ENCODE measurements at regions not wholly inside any gene's neighbourhood (a gene's known extent, or its start where the extent isn't known, plus 50 kb on each side); places are given as distances from the start of the nearest gene placed in this dataset.

DNA sequence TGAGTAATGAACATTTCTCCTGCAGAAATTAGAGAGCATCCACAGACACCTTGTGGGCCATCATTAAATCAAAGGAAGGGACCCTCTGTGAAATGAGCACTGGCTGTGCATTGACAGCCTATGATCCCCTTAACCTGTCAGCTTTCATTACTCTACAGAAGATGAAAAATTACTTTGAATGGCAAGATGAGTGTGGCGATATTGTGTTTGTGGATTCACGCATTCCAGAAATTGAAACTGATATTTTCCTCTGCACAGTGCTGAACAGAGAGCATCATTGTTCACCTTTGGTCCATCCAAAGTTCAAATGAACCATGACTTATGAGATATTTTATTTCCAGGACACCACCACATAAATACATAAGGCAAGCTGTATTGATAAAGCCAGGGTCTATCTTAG is 374.8 kb upstream of the ANXA10 start:
- H3K36me3 ChIP-seq (ENCODE audit: control insufficient read depth in 2 of 2, insufficient read depth in 2 of 2, low read length in 1 of 2), result no peaks in the 10 kb centered on the region
- H3K9ac ChIP-seq (ENCODE audit: control insufficient read depth, insufficient read depth, low read length), result no peak overlapping the region
- FAIRE-seq (no peak), DNase-seq (ENCODE audit: low read depth, low spot score) (no peak), ATAC-seq (no peak)
- H3K27ac ChIP-seq (ENCODE audit: control insufficient read depth, insufficient read depth), result no peak overlapping the region
- WGBS (ENCODE audit: insufficient coverage, insufficient replicate concordance, low lambda C conversion rate, missing lambda C conversion rate), result 67% methylated on average over 2 of the region's 2 CpGs
- intact Hi-C loops (cut with micrococcal nuclease; ENCODE audit: unreplicated experiment) (no loop called here), in situ Hi-C loops (cut with MboI) (no loop called here)
- H3K4me3 ChIP-seq, result no peak overlapping the region
- SMC1A ChIA-PET (ENCODE audit: uncharacterized antibody, unreplicated experiment), result interaction anchor here (1.0 kb wide), 1 partner anchor 29 kb away, joined by 3 read pairs; no protein-coding TSS in a partner anchor
- no peaks in the 10 kb centered on the region for H3K4me1 ChIP-seq (ENCODE audit: control insufficient read depth, insufficient read depth, low read length)
- CTCF ChIA-PET, result no interaction called here
- RAD21 ChIA-PET (ENCODE audit: unreplicated experiment), result no interaction called here
- BruUV-seq (replicated peaks), result no TSS peak
- no peak overlapping the region for H3K4me2 ChIP-seq (ENCODE audit: control insufficient read depth, insufficient read depth)
- H3K79me2 ChIP-seq (ENCODE audit: control insufficient read depth, insufficient read depth, low read length), result no peaks in the 10 kb centered on the region
- H3K27me3 ChIP-seq (replicated peaks in 1 of 2; ENCODE audit: control insufficient read depth in 2 of 2, insufficient read depth in 2 of 2, low read length in 1 of 2), result no peaks in the 10 kb centered on the region
- POLR2A ChIA-PET, result no interaction called here
- no peak for TF ChIP-seq EED (IDR thresholded peaks at IDR 0.05; ENCODE audit: low read depth)
- TF ChIP-seq EZH2 (IDR thresholded peaks at IDR 0.05; ENCODE audit: borderline replicate concordance, control insufficient read depth, low read depth, low read length), result no peak
- no peak for TF ChIP-seq CBX3 (IDR thresholded peaks at IDR 0.05; ENCODE audit: borderline replicate concordance, low read depth)
- no peak for TF ChIP-seq ZZZ3 (IDR thresholded peaks at IDR 0.05; ENCODE audit: control insufficient read depth, insufficient read length, low read depth)
- TF ChIP-seq, protein P1, sequence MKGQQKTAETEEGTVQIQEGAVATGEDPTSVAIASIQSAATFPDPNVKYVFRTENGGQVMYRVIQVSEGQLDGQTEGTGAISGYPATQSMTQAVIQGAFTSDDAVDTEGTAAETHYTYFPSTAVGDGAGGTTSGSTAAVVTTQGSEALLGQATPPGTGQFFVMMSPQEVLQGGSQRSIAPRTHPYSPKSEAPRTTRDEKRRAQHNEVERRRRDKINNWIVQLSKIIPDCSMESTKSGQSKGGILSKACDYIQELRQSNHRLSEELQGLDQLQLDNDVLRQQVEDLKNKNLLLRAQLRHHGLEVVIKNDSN (IDR thresholded peaks at IDR 0.05; ENCODE audit: borderline replicate concordance, extremely low read length, insufficient read depth, low read depth, low read length), result no peak
- TF ChIP-seq, protein P2, sequence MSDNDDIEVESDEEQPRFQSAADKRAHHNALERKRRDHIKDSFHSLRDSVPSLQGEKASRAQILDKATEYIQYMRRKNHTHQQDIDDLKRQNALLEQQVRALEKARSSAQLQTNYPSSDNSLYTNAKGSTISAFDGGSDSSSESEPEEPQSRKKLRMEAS (IDR thresholded peaks at IDR 0.05; ENCODE audit: low read depth, low read length), result no peak
- TF ChIP-seq BRCA1 (IDR thresholded peaks at IDR 0.05; ENCODE audit: low read depth, low read length), result no peak
- no peak for TF ChIP-seq ZNF24 (IDR thresholded peaks at IDR 0.05)
- no peak for TF ChIP-seq RELA (IDR thresholded peaks at IDR 0.05; ENCODE audit: borderline replicate concordance, partially characterized antibody)
- TF ChIP-seq ZSCAN29 (IDR thresholded peaks at IDR 0.05), result no peak
- TF ChIP-seq, protein P3, sequence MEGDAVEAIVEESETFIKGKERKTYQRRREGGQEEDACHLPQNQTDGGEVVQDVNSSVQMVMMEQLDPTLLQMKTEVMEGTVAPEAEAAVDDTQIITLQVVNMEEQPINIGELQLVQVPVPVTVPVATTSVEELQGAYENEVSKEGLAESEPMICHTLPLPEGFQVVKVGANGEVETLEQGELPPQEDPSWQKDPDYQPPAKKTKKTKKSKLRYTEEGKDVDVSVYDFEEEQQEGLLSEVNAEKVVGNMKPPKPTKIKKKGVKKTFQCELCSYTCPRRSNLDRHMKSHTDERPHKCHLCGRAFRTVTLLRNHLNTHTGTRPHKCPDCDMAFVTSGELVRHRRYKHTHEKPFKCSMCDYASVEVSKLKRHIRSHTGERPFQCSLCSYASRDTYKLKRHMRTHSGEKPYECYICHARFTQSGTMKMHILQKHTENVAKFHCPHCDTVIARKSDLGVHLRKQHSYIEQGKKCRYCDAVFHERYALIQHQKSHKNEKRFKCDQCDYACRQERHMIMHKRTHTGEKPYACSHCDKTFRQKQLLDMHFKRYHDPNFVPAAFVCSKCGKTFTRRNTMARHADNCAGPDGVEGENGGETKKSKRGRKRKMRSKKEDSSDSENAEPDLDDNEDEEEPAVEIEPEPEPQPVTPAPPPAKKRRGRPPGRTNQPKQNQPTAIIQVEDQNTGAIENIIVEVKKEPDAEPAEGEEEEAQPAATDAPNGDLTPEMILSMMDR (IDR thresholded peaks at IDR 0.05 in 2 of 3, conservative IDR thresholded peaks at IDR 0.05 in 1 of 3; ENCODE audit: control insufficient read depth in 2 of 3, extremely low read depth in 1 of 3, insufficient read depth in 1 of 3, low read depth in 3 of 3, low read length in 3 of 3), result no peak
- TF ChIP-seq SMAD1 (IDR thresholded peaks at IDR 0.05; ENCODE audit: low read depth, partially characterized antibody), result no peak
- no peak for TF ChIP-seq KAT2A (conservative IDR thresholded peaks at IDR 0.05; ENCODE audit: control insufficient read depth, low read depth, low read length)
- no peak for TF ChIP-seq RCOR1 (conservative IDR thresholded peaks at IDR 0.05; ENCODE audit: low read depth, low read length)
- no peak for TF ChIP-seq SMC3 (IDR thresholded peaks at IDR 0.05; ENCODE audit: borderline replicate concordance, low read length)
- TF ChIP-seq ZNF207 (IDR thresholded peaks at IDR 0.05; ENCODE audit: borderline replicate concordance), result no peak
- TF ChIP-seq TCF12 (IDR thresholded peaks at IDR 0.05; ENCODE audit: low read depth, low read length), result no peak
- no peak overlapping the region for H2AFZ ChIP-seq (ENCODE audit: control insufficient read depth, low read depth, low read length)
- H3K9me3 ChIP-seq (replicated peaks; ENCODE audit: control insufficient read depth, insufficient read depth, low read length), result no peaks in the 10 kb centered on the region
- H4K20me1 ChIP-seq (ENCODE audit: control insufficient read depth, insufficient read depth), result no peaks in the 10 kb centered on the region

All from GM12878 (cell line).